ENCODE measurements at regions not wholly inside any gene's neighbourhood (a gene's known extent, or its start where the extent isn't known, plus 50 kb on each side); places are given as distances from the start of the nearest gene placed in this dataset.
A peak's percentile ranks its signal among the peaks of the same experiment; 100 is the strongest.

DNA sequence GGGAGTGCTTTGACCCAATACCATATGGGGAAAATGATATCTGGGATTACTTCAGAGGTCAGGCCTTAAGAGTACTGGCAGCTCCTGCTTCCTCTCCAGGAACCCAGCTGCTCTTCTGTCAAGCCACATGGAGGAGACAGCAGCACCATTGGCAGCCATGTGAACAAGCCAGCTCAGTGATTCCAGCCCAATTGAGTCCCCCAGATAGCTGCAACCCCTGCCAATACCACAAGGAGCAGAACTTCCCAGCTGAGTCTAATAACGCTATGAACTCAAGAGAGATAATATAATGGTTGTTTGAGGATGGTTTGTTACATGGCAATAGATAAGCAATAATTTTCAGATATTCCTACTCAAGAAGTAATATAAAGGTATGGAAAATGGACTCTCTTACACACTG lies 126.8 kb upstream of the CPNE4 start:
- Histone ChIP-seq H3K79me2 (ENCODE audit: insufficient read depth) (no peaks in the 10 kb centered on the region), H2AFZ (ENCODE audit: low read depth) (no peak overlapping the region), H3K9me2 (no peaks in the 10 kb centered on the region), H3K27me3 (ENCODE audit: insufficient read depth) (no peaks in the 10 kb centered on the region), H3K4me3 (ENCODE audit: low read depth in 2 of 2, low read length in 1 of 2) (no peak overlapping the region), H3K4me1 (ENCODE audit: control insufficient read depth in 1 of 2, insufficient read depth in 2 of 2, low read depth in 1 of 2, low read length in 1 of 2) (no peaks in the 10 kb centered on the region), H3K36me3 (replicated peaks in 1 of 2; ENCODE audit: control insufficient read depth in 1 of 2, insufficient read depth in 2 of 2, low read length in 1 of 2) (no peaks in the 10 kb centered on the region), H4K20me1 (ENCODE audit: insufficient read depth) (no peaks in the 10 kb centered on the region), H3K27ac (ENCODE audit: low read depth in 2 of 2, low read length in 1 of 2) (no peak overlapping the region), H3K9ac (no peak overlapping the region), H3F3A (replicated peaks; ENCODE audit: insufficient read depth) (no peaks in the 10 kb centered on the region), H3K9me3 (no peaks in the 10 kb centered on the region), H3K4me2 (no peak overlapping the region)
- WGBS (ENCODE audit: low lambda C conversion rate): 67% methylated on average over 1 of the region's 1 CpG
- POLR2A ChIA-PET: no interaction called here
- no peak for DNase-seq
- CTCF ChIA-PET: interaction anchor here (0.9 to 1.0 kb wide), 2 partner anchors 10 to 127 kb away, joined by 4 read pairs; partner anchors contain the start of gene CPNE4
- TF ChIP-seq, protein P1, sequence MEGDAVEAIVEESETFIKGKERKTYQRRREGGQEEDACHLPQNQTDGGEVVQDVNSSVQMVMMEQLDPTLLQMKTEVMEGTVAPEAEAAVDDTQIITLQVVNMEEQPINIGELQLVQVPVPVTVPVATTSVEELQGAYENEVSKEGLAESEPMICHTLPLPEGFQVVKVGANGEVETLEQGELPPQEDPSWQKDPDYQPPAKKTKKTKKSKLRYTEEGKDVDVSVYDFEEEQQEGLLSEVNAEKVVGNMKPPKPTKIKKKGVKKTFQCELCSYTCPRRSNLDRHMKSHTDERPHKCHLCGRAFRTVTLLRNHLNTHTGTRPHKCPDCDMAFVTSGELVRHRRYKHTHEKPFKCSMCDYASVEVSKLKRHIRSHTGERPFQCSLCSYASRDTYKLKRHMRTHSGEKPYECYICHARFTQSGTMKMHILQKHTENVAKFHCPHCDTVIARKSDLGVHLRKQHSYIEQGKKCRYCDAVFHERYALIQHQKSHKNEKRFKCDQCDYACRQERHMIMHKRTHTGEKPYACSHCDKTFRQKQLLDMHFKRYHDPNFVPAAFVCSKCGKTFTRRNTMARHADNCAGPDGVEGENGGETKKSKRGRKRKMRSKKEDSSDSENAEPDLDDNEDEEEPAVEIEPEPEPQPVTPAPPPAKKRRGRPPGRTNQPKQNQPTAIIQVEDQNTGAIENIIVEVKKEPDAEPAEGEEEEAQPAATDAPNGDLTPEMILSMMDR (IDR thresholded peaks at IDR 0.05): peak; percentile 12; the same call in 1 of the 2 replicates
- TF ChIP-seq, protein P2, sequence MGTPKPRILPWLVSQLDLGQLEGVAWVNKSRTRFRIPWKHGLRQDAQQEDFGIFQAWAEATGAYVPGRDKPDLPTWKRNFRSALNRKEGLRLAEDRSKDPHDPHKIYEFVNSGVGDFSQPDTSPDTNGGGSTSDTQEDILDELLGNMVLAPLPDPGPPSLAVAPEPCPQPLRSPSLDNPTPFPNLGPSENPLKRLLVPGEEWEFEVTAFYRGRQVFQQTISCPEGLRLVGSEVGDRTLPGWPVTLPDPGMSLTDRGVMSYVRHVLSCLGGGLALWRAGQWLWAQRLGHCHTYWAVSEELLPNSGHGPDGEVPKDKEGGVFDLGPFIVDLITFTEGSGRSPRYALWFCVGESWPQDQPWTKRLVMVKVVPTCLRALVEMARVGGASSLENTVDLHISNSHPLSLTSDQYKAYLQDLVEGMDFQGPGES (IDR thresholded peaks at IDR 0.05; ENCODE audit: low read depth, low read length): no peak
- TF ChIP-seq, protein P3, sequence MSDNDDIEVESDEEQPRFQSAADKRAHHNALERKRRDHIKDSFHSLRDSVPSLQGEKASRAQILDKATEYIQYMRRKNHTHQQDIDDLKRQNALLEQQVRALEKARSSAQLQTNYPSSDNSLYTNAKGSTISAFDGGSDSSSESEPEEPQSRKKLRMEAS (IDR thresholded peaks at IDR 0.05; ENCODE audit: low read depth): no peak
- TF ChIP-seq CHD2 (IDR thresholded peaks at IDR 0.05; ENCODE audit: low read length, partially characterized antibody): no peak
- TF ChIP-seq MXI1 (IDR thresholded peaks at IDR 0.05; ENCODE audit: low read depth, low read length): no peak

GRCh38 chr3:132164469-132165092 lies 129.8 kb upstream of the CPNE4 start:
- ChIA-PET POLR2A (no interaction called here), CTCF (interaction anchor here (0.9 kb wide), 1 partner anchor 15 kb away, joined by 3 read pairs; no protein-coding TSS in a partner anchor)
- WGBS (ENCODE audit: low lambda C conversion rate): 0% methylated on average over 1 of the region's 1 CpG
- TF ChIP-seq, protein P2 (IDR thresholded peaks at IDR 0.05; ENCODE audit: low read depth, low read length): no peak
- TF ChIP-seq TCF12 (IDR thresholded peaks at IDR 0.05) (no peak), FOSL2 (IDR thresholded peaks at IDR 0.05; ENCODE audit: borderline replicate concordance, low read depth) (no peak), ZBTB33 (IDR thresholded peaks at IDR 0.05; ENCODE audit: borderline replicate concordance, low read depth) (no peak), RAD21 (IDR thresholded peaks at IDR 0.05; ENCODE audit: low read length) (no peak)
- TF ChIP-seq, protein P1 (IDR thresholded peaks at IDR 0.05): no peak
- TF ChIP-seq, protein P4, sequence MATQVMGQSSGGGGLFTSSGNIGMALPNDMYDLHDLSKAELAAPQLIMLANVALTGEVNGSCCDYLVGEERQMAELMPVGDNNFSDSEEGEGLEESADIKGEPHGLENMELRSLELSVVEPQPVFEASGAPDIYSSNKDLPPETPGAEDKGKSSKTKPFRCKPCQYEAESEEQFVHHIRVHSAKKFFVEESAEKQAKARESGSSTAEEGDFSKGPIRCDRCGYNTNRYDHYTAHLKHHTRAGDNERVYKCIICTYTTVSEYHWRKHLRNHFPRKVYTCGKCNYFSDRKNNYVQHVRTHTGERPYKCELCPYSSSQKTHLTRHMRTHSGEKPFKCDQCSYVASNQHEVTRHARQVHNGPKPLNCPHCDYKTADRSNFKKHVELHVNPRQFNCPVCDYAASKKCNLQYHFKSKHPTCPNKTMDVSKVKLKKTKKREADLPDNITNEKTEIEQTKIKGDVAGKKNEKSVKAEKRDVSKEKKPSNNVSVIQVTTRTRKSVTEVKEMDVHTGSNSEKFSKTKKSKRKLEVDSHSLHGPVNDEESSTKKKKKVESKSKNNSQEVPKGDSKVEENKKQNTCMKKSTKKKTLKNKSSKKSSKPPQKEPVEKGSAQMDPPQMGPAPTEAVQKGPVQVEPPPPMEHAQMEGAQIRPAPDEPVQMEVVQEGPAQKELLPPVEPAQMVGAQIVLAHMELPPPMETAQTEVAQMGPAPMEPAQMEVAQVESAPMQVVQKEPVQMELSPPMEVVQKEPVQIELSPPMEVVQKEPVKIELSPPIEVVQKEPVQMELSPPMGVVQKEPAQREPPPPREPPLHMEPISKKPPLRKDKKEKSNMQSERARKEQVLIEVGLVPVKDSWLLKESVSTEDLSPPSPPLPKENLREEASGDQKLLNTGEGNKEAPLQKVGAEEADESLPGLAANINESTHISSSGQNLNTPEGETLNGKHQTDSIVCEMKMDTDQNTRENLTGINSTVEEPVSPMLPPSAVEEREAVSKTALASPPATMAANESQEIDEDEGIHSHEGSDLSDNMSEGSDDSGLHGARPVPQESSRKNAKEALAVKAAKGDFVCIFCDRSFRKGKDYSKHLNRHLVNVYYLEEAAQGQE (IDR thresholded peaks at IDR 0.05; ENCODE audit: low read depth, low read length): no peak
- TF ChIP-seq, protein P3 (IDR thresholded peaks at IDR 0.05; ENCODE audit: low read depth): no peak

More at GRCh38 chr3:132164469-132165092, 129.8 kb upstream of the CPNE4 start:
- no peak for DNase-seq
- Histone ChIP-seq H4K20me1 (ENCODE audit: insufficient read depth) (no peaks in the 10 kb centered on the region), H3K27me3 (ENCODE audit: insufficient read depth) (no peaks in the 10 kb centered on the region), H3K4me3 (ENCODE audit: low read depth in 2 of 2, low read length in 1 of 2) (no peak overlapping the region), H3K9me2 (no peaks in the 10 kb centered on the region), H3K9ac (no peak overlapping the region), H2AFZ (ENCODE audit: low read depth) (no peak overlapping the region), H3F3A (replicated peaks; ENCODE audit: insufficient read depth) (no peaks in the 10 kb centered on the region), H3K36me3 (replicated peaks in 1 of 2; ENCODE audit: control insufficient read depth in 1 of 2, insufficient read depth in 2 of 2, low read length in 1 of 2) (no peaks in the 10 kb centered on the region), H3K79me2 (ENCODE audit: insufficient read depth) (no peaks in the 10 kb centered on the region), H3K4me1 (ENCODE audit: control insufficient read depth in 1 of 2, insufficient read depth in 2 of 2, low read depth in 1 of 2, low read length in 1 of 2) (no peaks in the 10 kb centered on the region), H3K9me3 (no peaks in the 10 kb centered on the region), H3K27ac (ENCODE audit: low read depth in 2 of 2, low read length in 1 of 2) (no peak overlapping the region), H3K4me2 (no peak overlapping the region)
